HG02870 (cell line): ENCODE measurements at regions not wholly inside any gene's neighbourhood (a gene's known extent, or its start where the extent isn't known, plus 50 kb on each side); places are given as distances from the start of the nearest gene placed in this dataset.
A peak's percentile ranks its signal among the peaks of the same experiment; 100 is the strongest.

Experiments
- ATAC-seq: cut with Tn5 transposase; IDR thresholded peaks from one replicate; pipeline ENCODE4 v1.9.1; 2021; ENCODE audit warnings: mild to moderate bottlenecking, moderate library complexity; ENCODE audit not compliant: unreplicated experiment

DNA sequence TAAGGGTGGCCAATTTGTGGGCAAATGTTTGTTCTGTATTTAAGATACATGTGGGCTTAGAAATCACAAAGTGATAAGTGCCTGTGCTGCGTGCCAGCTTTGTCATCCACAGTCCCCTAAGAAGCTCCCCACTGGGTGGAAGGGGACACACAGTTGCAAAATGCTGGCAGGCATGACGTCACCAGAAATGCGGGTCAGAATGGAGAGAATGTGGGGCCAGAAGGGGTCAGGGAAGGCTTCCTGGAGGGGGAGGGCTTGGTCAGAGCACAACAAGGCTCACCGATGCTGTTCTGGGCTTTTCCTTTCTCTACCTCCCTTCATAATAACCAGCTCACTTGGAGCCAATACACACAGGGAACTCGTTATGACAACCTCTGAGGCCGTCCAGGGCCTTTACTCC is 207.3 kb downstream of the URI1 start:
- no peak for ATAC-seq

DNA sequence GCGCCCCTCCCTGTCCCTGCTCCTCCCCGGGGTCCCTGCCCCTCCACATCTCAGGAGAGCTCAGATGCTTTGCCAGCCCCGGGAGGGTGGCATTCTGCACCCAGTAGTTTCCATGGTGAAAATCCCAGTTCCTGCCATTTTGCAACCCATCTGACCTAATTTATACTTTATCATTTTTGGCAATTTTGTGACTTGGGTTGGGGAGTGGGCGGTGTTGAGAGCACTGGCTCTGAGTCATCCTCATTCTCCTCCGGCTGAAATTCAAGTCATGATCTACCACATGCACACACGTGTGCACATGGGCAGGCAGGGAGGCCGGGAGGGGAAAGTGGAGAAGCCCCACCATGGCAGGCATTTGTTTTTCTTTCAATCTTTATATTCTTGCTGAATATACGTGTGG is 208.6 kb downstream of the URI1 start:
- no peak for ATAC-seq

DNA sequence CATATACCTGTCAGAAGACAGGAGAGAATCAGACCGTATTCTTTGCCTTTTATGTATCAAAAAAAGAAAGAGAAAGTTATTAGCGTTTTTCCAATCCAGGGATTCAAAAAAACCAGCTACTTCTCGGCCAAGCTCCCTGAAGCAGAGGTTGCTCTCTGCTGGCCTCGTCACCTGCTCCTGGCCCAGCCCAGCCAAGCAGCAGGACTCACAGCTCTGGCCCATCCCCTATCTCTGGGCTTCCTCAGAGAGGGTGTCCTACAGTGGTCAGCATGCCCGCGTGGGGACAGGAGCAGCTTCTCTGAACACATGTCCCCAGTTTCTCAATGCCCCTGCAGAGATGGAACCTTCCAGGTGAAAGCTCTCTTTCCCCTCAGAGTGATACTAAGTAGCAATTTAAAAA is 209.0 kb downstream of the URI1 start:
- no peak for ATAC-seq

DNA sequence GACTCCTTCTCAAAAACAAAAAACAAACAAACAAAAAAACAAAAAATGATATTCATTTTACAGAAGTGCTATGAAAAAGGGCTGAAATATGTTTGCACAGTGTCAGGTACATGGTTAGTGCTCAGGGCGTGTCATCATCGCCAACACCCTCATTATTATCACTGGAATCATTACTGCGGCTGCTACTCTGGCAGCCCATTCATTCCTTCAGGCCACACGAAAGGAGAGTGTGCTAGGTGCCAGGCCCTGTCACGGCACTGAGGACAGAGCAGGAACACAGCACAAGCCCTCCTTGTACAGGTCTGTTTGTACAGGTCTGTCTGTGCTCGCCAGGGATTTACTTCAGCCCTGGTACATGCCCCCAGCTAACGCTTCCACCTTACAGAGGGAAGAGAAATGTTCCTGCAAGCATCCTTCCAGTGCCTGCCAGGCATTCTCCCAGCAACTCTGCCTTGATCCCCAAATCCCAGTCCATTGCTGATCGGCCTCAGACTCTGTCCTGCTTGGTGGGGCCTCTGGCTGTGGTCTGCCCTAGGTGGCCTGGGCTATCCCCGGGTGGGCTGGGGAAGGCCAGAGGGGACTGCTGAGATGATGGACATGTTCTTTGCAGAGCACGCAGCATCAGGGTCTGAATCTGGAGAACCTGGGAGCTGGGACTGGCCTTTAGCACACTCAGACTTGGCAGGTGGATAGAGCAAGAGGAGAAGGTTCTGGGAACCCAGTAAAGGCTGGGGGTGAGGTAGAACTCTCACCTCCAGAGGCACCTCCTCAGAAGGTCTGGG is 210.7 kb downstream of the URI1 start:
- ATAC-seq = no peak

DNA sequence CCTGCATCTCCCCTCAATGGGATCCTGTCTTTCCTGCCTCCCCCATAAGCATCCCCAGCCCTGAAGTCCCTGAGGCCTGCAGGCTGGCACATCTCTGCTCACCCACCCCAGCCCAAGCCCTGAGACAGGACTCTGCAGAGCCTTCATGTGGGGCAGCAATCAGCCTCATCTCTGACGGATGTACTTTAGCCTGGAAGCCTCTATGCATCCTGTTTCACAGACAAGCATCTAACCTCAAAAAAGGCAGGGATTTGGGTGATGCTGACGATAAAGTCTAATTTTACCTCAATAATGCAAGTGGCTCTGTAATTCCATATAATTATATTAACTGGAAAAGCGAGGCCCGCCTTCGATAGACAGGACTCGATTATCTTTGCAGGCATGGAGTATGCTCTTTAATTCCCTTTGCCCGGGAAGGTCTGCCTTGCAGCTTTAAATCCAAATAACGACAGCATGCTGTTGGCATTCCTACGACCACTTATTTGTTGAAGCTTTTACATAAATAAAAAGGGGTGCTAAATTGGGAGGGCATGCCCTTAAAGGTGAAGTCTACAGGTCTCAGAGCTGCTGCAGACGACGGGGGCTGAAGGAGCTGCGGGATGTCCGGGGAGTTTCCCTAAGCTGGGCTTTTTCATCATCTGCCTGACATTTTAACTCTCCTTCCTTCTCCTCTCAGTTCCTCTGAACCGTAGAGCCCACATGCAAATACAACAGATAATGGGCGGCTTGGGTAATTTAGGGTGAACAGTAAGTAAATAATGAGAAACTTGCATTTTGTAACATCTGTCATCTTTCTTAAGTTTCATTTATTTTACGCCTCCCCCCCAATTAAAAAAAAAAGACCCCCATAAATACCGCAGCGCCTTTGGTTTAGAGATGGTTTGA is 211.5 kb downstream of the URI1 start:
- ATAC-seq = peak; percentile 92

DNA sequence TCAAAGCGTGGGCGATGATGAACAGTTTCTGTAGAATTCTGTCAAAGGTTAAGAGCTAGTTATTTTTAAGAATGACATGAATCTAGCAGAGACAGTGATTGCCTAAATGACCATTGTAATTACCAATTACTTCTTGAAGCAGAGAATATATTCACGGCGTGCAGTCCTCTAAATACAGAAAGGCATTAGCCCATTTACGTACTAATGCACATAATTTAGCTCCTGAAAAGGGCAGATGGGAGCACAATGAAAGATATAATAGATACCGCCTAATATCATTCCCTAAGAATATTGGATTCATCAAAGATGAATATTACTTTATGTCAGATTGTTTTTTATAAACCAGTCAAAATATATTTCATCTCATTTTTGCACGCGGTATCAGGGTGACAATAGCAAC is 212.4 kb downstream of the URI1 start:
- no peak for ATAC-seq

DNA sequence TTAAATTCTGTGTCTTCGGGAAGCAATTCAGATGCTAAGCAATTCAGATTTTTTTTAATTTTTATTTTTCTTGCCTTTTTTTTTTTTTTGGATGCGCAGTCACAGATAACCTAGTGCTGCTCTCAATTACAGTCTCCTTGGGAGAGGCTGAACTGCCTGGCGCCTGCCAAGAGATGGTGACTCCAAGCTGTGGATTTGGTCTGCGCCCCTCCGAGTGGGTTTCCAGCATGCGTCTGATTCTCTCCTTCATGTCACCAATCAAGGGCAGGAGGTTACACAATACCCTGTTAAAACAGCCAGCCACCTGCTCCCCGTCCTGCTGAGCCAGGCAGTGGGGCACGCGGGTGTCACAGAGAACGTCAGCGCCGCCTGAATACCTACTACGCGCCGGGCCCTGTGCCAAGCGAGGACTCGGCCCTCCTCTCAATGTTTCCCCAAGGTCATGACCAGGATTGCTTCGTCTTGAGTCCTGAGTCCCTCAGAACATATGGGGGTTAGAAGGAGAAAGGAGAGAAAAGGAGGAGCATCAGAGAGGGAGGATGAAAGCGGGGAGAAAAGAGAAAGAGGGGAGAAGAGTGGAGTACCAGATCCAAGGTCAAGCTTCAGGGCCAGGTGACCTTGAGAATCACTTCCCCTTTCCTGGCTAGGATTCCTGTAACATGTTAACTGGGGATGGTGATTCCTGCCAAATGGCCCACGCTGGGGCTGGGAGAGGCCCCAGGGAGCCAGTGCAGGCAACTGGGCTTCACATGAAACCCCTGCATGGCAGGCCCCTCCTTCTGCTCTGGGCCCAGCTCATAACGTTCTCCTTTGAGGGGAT is 213.6 kb downstream of the URI1 start:
- no peak for ATAC-seq

DNA sequence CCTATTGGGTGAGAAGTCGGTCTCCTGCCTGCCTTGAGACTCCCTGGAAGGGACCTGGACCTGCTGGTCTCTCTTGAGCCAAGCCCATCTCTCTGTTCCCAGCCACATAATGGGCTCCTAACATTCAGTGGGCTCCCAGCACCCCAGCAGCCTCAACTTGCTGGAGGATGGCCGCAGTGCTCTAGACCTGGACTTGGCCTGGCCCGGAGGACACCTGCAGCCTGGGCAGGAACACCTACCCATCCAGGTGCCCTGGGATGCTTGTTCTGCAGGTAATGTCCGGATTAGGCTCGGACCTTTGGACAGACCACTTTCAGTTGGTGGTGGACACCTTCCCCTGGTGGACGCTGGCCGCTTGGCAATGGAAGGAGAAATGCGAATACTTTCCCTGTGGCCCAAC is 214.6 kb downstream of the URI1 start:
- ATAC-seq = no peak

DNA sequence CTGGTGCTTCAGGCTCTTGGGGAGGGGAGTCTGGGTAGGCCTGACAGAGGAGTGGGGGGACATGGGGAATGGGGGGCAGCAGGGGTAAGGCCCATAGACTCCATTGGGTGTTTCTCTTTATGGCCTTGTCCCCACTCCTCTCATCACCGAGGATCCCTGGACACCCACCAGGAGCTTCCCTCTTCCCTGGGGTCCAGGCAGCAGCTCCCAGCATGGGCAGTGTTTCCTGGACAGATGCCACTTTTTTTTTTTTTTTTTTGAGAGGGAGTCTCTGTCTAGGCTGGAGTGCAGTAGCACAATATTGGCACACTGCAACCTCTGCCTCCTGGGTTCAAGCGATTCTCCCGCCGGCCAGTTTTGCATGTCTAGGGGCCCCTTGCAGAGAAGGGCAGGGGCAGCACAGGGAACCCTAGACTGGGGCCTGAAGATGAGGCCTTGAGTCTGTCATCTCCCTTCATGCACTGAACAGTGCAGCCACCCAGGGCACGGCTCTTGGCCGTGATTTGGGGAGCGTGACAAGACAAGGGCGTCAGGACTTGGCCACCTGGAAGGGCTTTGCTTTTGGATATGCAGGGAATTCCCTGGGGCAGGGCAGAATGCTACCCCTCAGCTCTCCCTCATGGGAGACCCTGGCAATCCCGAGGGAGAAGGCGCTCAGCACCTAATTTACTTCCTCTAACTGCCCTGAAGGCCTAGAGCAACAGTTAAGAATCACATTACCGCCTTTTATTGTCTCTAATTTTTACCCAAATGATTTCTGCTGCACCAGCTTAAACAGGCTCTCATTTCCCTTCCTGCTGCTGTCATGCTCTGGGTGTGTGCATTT is 213.9 kb upstream of the ZNF536 start:
- no peak for ATAC-seq

DNA sequence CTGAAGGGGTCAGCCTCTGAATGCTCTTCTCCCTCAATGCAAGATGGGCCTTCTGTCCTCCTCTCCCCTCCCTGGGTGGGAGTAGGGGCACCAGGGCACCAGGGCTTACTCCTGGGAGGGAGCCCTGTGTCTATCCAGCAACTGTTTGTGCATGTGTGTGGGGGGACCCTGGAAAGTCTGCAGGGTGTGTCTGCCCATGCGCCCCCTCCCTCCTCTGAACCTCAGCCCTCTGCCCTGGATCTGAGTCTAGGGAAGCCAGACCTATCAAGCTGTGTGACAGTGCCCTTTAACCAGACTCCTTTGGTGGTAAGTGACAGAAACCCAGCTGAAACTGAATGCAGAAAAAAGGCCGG is 213.3 kb upstream of the ZNF536 start:
- no peak for ATAC-seq

DNA sequence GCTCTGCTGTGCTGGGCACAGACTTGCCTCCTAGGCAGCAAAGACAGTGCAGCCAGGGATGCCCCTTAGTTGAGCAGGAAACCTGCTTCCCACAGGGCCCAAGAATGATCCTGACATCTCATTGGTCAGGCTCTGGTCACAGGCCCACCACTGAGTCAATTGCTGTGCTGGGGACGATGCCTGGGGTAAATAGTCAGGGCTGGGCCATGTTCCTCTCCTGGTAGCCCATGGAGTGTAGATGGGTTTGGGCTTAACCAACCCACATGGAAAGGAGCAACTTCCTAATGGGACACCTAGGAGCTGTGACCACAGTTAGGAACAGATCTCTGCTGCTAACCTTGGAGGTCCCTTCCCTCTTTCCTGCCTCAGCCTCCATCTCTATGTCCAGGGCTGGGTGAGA is 212.5 kb upstream of the ZNF536 start:
- ATAC-seq = no peak

DNA sequence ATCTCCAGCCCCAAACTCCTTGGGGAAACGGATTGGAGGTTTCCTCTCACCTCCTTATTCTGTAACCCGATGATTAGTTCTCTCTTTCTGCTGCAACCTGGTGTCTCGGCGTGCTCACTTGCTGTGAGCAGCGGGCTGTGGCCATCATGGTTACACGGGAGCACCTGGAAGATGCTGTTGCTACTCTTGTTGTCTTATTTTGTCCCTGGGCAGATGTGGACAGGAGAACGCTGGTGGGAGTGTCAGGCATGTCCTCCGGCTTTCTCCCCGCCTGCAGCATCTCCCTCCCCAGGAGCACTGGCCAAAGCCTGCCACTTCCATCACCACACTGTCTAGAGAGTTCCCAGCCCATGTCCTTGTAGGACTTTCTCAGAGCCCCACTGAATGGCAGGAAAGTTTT is 211.8 kb upstream of the ZNF536 start:
- ATAC-seq = no peak

DNA sequence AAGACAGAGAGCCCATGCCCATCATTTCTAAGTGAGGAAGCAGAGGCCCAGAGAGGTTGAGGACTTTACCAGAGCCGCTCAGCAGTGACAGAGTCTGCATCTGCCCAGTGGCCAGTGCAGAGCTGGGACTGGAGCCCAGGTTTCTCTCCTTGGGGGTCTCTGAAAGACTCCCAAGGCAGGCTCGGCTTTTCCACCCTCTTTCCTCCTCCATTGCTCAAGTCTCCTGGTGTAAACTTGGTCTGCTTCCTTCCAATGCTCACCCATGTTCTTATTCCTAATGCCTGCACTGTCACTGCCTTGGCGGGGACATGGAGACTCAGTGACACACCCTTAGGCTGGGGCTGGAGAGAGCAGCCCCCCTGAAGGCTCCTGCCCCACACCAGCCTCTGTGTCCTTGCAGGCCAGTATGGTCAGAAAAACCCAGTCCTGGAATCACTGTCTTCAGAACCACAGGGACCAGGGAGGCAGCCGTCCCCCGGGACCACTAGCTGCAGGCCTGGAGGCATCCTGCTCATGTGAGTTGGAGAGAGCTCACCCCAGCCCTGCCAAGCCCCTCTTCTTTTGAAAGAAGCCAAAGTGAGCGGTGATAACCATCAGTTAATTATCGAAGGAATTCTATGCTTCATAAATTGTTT is 211.0 kb upstream of the ZNF536 start:
- no peak for ATAC-seq

DNA sequence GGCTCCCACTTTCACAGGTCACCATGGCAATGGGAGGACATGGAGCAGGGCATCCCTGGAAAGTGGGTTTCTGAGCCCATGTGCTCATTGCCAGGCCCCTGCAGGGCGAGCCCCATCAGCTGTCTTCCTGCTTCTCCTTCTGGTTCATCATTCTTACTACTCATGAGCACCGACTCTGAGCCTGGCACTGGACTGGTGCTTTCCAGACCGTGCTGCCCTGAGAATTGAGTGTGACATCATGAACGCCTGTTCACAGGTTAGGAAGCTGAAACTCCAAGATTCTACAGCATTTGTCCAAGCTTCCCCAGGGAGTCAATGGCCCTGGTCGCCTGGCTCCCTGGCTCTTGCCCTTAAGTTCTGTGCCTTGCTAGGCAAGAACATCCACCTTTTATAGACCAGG is 210.4 kb upstream of the ZNF536 start:
- ATAC-seq = no peak

DNA sequence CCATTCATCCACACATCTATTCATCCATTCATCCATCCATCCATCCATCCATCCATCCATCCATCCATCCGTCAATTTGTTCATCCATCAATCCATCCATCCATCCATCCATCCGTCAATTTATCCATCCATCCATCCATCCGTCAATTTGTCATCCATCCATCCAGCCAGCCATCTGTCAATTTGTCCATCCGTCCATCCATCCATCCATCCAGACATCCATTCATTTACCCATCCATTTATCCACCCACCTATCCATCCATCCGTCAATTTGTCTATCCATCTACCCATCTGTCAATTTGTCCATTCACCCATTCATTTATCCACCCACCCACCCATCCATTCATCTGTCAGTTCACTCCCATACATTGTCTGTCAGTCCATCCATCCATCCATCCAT is 209.5 kb upstream of the ZNF536 start:
- ATAC-seq = no peak

DNA sequence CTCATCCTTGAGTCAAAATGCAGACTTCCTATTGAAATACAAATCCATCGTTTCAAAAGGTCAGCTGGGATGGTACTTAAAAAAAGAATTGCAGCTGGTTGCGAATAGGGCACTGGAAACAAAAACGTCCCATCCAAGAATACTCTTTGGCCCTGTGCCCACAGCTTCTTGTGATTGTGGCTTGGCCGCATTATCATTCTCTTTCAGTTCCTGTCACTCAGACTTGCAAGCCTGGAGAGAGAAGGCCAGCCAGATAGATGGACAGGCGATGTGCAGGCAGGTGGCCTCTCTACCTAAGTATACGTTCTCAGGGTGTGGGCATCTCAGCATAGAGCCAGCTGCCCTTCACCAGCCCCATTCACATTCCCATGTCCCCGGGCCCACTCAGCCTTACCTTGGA is 208.5 kb upstream of the ZNF536 start:
- no peak for ATAC-seq

DNA sequence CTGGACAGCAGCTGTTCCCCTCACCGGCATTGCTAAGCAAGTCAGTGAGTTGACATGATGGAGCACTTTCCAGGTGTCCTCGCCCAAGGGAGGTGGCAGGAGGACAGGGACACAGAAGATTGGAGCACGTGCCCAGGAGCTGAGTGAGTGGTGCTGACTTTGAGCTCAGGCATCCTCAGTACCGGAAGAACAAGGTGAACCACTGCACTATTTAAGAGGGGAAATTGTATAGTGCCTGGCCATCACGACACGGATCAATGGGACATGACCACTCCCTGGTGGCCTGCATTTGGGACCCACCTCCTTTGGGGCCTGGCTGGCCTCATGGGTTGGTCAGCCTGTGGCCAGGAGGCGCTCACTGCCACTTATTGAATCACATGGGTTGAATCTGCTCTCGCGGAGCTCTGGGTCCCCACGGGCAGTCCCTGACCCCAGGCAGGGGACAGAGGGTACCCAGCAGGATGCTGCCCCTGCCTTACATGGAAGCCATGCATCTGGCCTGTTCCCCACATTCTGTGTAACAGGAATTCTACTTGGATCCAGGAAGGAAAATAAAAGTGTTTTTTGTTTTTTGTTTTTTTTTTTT is 206.9 kb upstream of the ZNF536 start:
- ATAC-seq = no peak

DNA sequence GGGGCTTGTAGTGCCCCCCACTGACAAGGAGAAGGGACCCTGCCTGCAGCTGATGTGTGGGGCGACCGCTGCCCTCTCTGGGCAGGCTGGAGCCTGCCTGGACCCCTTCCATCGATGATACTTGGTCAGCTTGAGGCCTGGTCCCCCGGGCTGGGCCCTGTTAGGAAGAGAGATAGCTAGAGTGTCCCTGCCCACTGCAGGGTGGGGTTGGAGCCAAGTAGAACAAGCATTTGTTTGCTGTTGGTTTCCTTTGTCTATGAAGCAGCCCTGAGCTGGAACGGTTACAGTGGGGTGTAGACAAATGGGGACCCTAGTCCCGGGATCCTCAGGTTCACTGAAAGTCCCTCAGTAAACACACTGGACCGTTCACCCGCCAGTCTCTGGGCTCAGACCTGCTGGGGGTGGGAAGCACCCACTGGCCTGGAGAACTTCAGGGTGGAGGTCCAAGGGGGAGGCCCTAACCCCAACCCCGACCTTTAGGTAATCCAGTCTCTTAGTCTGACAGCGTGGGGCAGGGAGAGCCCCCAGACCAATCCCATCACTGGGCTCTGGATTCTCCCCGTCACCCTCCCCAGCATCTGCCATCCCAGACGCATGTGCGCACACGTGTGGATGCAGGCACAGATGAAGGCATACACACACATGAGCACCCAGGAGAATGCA is 204.8 kb upstream of the ZNF536 start:
- no peak for ATAC-seq

DNA sequence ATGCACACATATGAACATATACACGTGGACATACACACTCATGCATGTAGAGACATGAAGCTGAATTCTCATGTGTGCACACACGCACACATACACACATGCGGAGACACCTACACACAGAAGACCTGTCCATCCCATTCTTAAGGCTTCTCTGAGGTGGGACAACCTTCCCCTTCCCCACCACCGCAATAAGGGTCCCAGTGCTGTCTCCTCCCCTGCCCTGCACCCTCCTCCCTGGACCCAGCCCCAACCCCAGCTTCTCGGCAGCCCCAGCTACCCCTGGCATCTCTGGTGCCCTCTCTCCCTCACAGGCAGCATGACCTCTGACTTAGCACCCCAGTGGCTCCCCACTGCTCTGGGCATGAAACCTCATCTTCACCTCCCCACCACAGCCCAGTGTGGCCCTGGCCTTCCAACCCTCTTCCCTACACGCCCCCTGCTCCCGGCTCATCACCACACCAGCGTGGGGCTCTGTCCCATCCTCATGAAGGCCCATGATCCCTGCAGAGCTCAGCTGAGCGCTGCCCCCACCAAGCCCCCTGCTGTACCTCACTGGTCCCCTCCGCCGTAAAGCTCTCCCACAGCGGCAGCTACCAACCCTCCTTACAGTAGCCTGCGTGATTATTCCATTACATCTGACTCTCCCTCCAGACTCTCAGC is 204.1 kb upstream of the ZNF536 start:
- no peak for ATAC-seq
